ENCODE measurements at regions not wholly inside any gene's neighbourhood (a gene's known extent, or its start where the extent isn't known, plus 50 kb on each side); places are given as distances from the start of the nearest gene placed in this dataset.

DNA sequence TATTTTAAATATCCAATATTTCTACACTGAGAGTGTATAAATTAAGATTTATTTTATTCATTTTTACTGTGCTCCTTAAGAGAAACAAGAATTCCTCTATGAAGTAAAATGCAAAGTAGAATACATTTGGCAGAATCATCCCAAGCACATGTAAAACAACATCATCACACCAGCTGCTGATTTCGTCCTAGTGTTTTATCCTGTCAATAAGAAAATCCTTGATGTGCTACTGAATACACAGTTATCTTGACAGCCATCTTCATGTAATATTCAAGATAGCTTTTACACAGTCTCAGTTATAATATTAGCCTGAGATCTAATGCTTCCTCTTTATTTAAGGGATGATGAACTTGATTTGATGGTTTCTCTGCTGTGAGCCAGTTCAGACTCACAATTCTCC is 282.4 kb downstream of the MZT1 start:
- Histone ChIP-seq H3K9ac (ENCODE audit: insufficient read depth, low read depth, low read length) (no peak overlapping the region), H3K9me3 (ENCODE audit: low read length) (peaks cover 10% of the 10 kb centered on the region), H3K27me3 (ENCODE audit: control insufficient read depth in 1 of 2, insufficient read depth in 2 of 2, low read length in 2 of 2) (no peaks in the 10 kb centered on the region; a peak in 1 of 5 replicates), H4K20me1 (ENCODE audit: insufficient read depth, low read length) (no peaks in the 10 kb centered on the region), H2AFZ (ENCODE audit: low read length) (no peak overlapping the region), H3K27ac (ENCODE audit: extremely low read length, insufficient read depth, low read length) (no peak overlapping the region), H3K4me2 (ENCODE audit: low read depth, low read length) (no peak overlapping the region), H3K4me1 (ENCODE audit: insufficient read depth, low read length) (no peaks in the 10 kb centered on the region), H3K4me3 (replicated peaks in 1 of 3; ENCODE audit: insufficient read depth in 1 of 3, low read depth in 2 of 3, low read length in 3 of 3) (no peak overlapping the region), H3K36me3 (replicated peaks in 1 of 2; ENCODE audit: control insufficient read depth in 1 of 2, insufficient read depth in 2 of 2, low read length in 2 of 2) (no peaks in the 10 kb centered on the region), H3K79me2 (ENCODE audit: insufficient read depth, low read length) (no peaks in the 10 kb centered on the region)
- no TSS peak for BruUV-seq (replicated peaks)
- ChIA-PET POLR2A (no interaction called here), CTCF (ENCODE audit: low intra/inter-chr PET ratio, low total read pairs) (no interaction called here)
- intact Hi-C loops (cut with micrococcal nuclease; ENCODE audit: unreplicated experiment) (loop anchor here (5.0 kb wide), 1 partner anchor 122 kb away; no protein-coding TSS in a partner anchor), in situ Hi-C loops (cut with HindIII; ENCODE audit: extremely low pct_ligation_motif_present, low pct_unique_long_range_greater_than_20kb) (no loop called here)
- 0% methylated on average over 1 of the region's 1 CpG for WGBS (ENCODE audit: low lambda C conversion rate)
- DNase-seq (ENCODE audit: low spot score) (no peak), FAIRE-seq (no peak), ATAC-seq (no peak)
- TF ChIP-seq FOXK1 (CRISPR knock-in tag; IDR thresholded peaks at IDR 0.05; ENCODE audit: borderline replicate concordance, low read depth): no peak
- TF ChIP-seq ARNT (IDR thresholded peaks at IDR 0.05): no peak
- TF ChIP-seq ZNF350 (CRISPR knock-in tag; IDR thresholded peaks at IDR 0.05; ENCODE audit: borderline replicate concordance, low read depth): no peak
- no peak for TF ChIP-seq PCBP2 (optimal IDR thresholded peaks at IDR 0.05; ENCODE audit: low read depth, low read length, poor library complexity, severe bottlenecking)
- no peak for TF ChIP-seq KLF13 (CRISPR knock-in tag; IDR thresholded peaks at IDR 0.05)
- no peak for TF ChIP-seq IRX3 (CRISPR knock-in tag; IDR thresholded peaks at IDR 0.05; ENCODE audit: borderline replicate concordance, low read depth)

DNA sequence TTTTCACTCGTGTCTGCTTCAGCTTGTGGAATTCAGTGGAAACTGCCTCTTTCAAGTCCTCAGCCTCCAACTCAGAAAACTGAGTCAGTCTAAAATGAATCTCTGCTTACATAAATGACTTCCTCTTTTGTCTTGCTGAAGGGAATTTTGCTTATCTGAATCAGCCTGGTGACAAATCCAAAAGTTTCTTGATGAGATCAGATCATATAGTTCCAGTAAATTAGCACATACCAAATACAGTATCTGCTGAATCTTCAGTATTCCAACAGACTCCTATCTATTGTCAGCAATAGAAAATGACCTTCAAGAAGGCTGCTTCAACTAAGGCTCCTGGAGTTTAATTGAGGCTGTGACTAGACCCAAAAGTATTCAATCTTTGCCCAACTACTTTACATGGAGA is 290.0 kb downstream of the MZT1 start:
- no peak for DNase-seq (ENCODE audit: low spot score)
- H3K9me3 ChIP-seq (ENCODE audit: low read length): no peaks in the 10 kb centered on the region
- H3K9ac ChIP-seq (ENCODE audit: insufficient read depth, low read depth, low read length): no peak overlapping the region
- H4K20me1 ChIP-seq (ENCODE audit: insufficient read depth, low read length): no peaks in the 10 kb centered on the region
- H3K36me3 ChIP-seq (replicated peaks in 1 of 2; ENCODE audit: control insufficient read depth in 1 of 2, insufficient read depth in 2 of 2, low read length in 2 of 2): no peaks in the 10 kb centered on the region
- POLR2A ChIA-PET: no interaction called here
- in situ Hi-C loops (cut with HindIII; ENCODE audit: extremely low pct_ligation_motif_present, low pct_unique_long_range_greater_than_20kb): no loop called here
- H3K79me2 ChIP-seq (ENCODE audit: insufficient read depth, low read length): no peaks in the 10 kb centered on the region
- intact Hi-C loops (cut with micrococcal nuclease; ENCODE audit: unreplicated experiment): no loop called here
- 0% methylated on average over 1 of the region's 1 CpG for WGBS (ENCODE audit: low lambda C conversion rate)
- H3K4me3 ChIP-seq (replicated peaks in 1 of 3; ENCODE audit: insufficient read depth in 1 of 3, low read depth in 2 of 3, low read length in 3 of 3): no peak overlapping the region
- FAIRE-seq: no peak
- H3K4me2 ChIP-seq (ENCODE audit: low read depth, low read length): no peak overlapping the region
- CTCF ChIA-PET (ENCODE audit: low intra/inter-chr PET ratio, low total read pairs): no interaction called here
- no TSS peak for BruUV-seq (replicated peaks)
- no peak overlapping the region for H2AFZ ChIP-seq (ENCODE audit: low read length)
- no peak for ATAC-seq
- no peaks in the 10 kb centered on the region for H3K4me1 ChIP-seq (ENCODE audit: insufficient read depth, low read length)
- H3K27me3 ChIP-seq (ENCODE audit: control insufficient read depth in 1 of 2, insufficient read depth in 2 of 2, low read length in 2 of 2): no peaks in the 10 kb centered on the region
- no peak overlapping the region for H3K27ac ChIP-seq (ENCODE audit: extremely low read length, insufficient read depth, low read length)
- TF ChIP-seq HOXA7 (CRISPR knock-in tag; IDR thresholded peaks at IDR 0.05): no peak
- TF ChIP-seq ARHGAP35 (CRISPR knock-in tag; IDR thresholded peaks at IDR 0.05; ENCODE audit: borderline replicate concordance): no peak
- no peak for TF ChIP-seq NFIB (CRISPR knock-in tag; IDR thresholded peaks at IDR 0.05; ENCODE audit: borderline replicate concordance)
- no peak for TF ChIP-seq ARNT (IDR thresholded peaks at IDR 0.05)
- no peak for TF ChIP-seq ZNF83 (CRISPR knock-in tag; IDR thresholded peaks at IDR 0.05; ENCODE audit: borderline replicate concordance)
- no peak for TF ChIP-seq RBM39 (IDR thresholded peaks at IDR 0.05; ENCODE audit: low read depth, low read length, poor library complexity, severe bottlenecking)
- TF ChIP-seq, protein P1, sequence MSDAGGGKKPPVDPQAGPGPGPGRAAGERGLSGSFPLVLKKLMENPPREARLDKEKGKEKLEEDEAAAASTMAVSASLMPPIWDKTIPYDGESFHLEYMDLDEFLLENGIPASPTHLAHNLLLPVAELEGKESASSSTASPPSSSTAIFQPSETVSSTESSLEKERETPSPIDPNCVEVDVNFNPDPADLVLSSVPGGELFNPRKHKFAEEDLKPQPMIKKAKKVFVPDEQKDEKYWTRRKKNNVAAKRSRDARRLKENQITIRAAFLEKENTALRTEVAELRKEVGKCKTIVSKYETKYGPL (CRISPR knock-in tag; IDR thresholded peaks at IDR 0.05): no peak
